ENCODE measurements at regions not wholly inside any gene's neighbourhood (a gene's known extent, or its start where the extent isn't known, plus 50 kb on each side); places are given as distances from the start of the nearest gene placed in this dataset.

- WGBS (ENCODE audit: insufficient coverage) = 85% methylated on average over 8 of the region's 8 CpGs
- no peaks in the 10 kb centered on the region for H3K27me3 ChIP-seq (ENCODE audit: control insufficient read depth, insufficient read depth, low read length)
- ATAC-seq (no peak), DNase-seq (no peak)
- H3K4me1 ChIP-seq (ENCODE audit: control insufficient read depth, insufficient read depth, low read length) = no peaks in the 10 kb centered on the region
- Mint-ChIP-seq H3K27me3 (ENCODE audit: low read depth in 2 of 2) (no peaks in the 10 kb centered on the region), H3K27ac (no peak overlapping the region), H3K9me3 (peaks cover 6 to 9% of the 10 kb centered on the region in 2 donors), H3K4me1 (no peaks in the 10 kb centered on the region), H3K36me3 (peaks cover 7% of the 10 kb centered on the region), H3K4me3 (no peak overlapping the region)
- no peaks in the 10 kb centered on the region for H3K9me3 ChIP-seq (ENCODE audit: control insufficient read depth, insufficient read depth, low read length)
- intact Hi-C loops (cut with micrococcal nuclease) = no loop called here
- no peak overlapping the region for H3K4me3 ChIP-seq (ENCODE audit: low read length)
- H3K36me3 ChIP-seq (ENCODE audit: control insufficient read depth, insufficient read depth, low read length) = no peaks in the 10 kb centered on the region
- no peak for TF ChIP-seq CTCF (IDR thresholded peaks at IDR 0.05)
- H3K27ac ChIP-seq (ENCODE audit: low read length) = no peak overlapping the region
These were observed 438.8 kb upstream of the CDH20 start for GRCh38 chr18:60894254-60894945.

- DNase-seq (no peak), ATAC-seq (no peak)
- no peak overlapping the region for H3K27ac Mint-ChIP-seq
- Histone ChIP-seq H3K27me3 (ENCODE audit: control insufficient read depth, insufficient read depth, low read length) (no peaks in the 10 kb centered on the region), H3K27ac (ENCODE audit: low read length) (no peak overlapping the region), H3K36me3 (ENCODE audit: control insufficient read depth, insufficient read depth, low read length) (no peaks in the 10 kb centered on the region), H3K4me3 (ENCODE audit: low read length) (no peak overlapping the region), H3K4me1 (ENCODE audit: control insufficient read depth, insufficient read depth, low read length) (no peaks in the 10 kb centered on the region), H3K9me3 (ENCODE audit: control insufficient read depth, insufficient read depth, low read length) (no peaks in the 10 kb centered on the region)
- H3K4me3 Mint-ChIP-seq = no peak overlapping the region
- peaks cover 6 to 9% of the 10 kb centered on the region in 2 donors for H3K9me3 Mint-ChIP-seq
- no peaks in the 10 kb centered on the region for H3K4me1 Mint-ChIP-seq
- H3K36me3 Mint-ChIP-seq = peaks cover 7% of the 10 kb centered on the region
- no peak for TF ChIP-seq CTCF (IDR thresholded peaks at IDR 0.05)
- H3K27me3 Mint-ChIP-seq (ENCODE audit: low read depth in 2 of 2) = no peaks in the 10 kb centered on the region
- intact Hi-C loops (cut with micrococcal nuclease) = no loop called here
- WGBS (ENCODE audit: insufficient coverage) = 82% methylated on average over 3 of the region's 3 CpGs
These were observed 438.0 kb upstream of the CDH20 start for GRCh38 chr18:60895181-60895580.

GRCh38 chr18:60898111-60898510 is 435.1 kb upstream of the CDH20 start:
- Mint-ChIP-seq H3K9me3 (peaks cover 8 to 11% of the 10 kb centered on the region in 2 donors), H3K36me3 (peaks cover 7% of the 10 kb centered on the region), H3K4me3 (no peak overlapping the region), H3K4me1 (no peaks in the 10 kb centered on the region), H3K27ac (no peak overlapping the region), H3K27me3 (ENCODE audit: low read depth in 2 of 2) (no peaks in the 10 kb centered on the region)
- no peak for TF ChIP-seq CTCF (IDR thresholded peaks at IDR 0.05)
- no peak overlapping the region for H3K4me3 ChIP-seq (ENCODE audit: low read length)
- intact Hi-C loops (cut with micrococcal nuclease) = no loop called here
- no peaks in the 10 kb centered on the region for H3K36me3 ChIP-seq (ENCODE audit: control insufficient read depth, insufficient read depth, low read length)
- WGBS (ENCODE audit: insufficient coverage) = 87% methylated on average over 4 of the region's 4 CpGs
- no peaks in the 10 kb centered on the region for H3K27me3 ChIP-seq (ENCODE audit: control insufficient read depth, insufficient read depth, low read length)
- no peaks in the 10 kb centered on the region for H3K4me1 ChIP-seq (ENCODE audit: control insufficient read depth, insufficient read depth, low read length)
- no peaks in the 10 kb centered on the region for H3K9me3 ChIP-seq (ENCODE audit: control insufficient read depth, insufficient read depth, low read length)
- DNase-seq = no peak
- H3K27ac ChIP-seq (ENCODE audit: low read length) = no peak overlapping the region
- ATAC-seq = no peak

- H3K36me3 Mint-ChIP-seq = peaks cover 14% of the 10 kb centered on the region
- no peak overlapping the region for H3K4me3 Mint-ChIP-seq
- no peaks in the 10 kb centered on the region for H3K4me1 ChIP-seq (ENCODE audit: control insufficient read depth, insufficient read depth, low read length)
- H3K27me3 Mint-ChIP-seq (ENCODE audit: low read depth in 2 of 2) = no peaks in the 10 kb centered on the region
- TF ChIP-seq CTCF (IDR thresholded peaks at IDR 0.05) = no peak
- no peaks in the 10 kb centered on the region for H3K27me3 ChIP-seq (ENCODE audit: control insufficient read depth, insufficient read depth, low read length)
- WGBS (ENCODE audit: insufficient coverage) = 0% methylated on average over 1 of the region's 3 CpGs
- DNase-seq = no peak
- H3K27ac ChIP-seq (ENCODE audit: low read length) = no peak overlapping the region
- H3K9me3 Mint-ChIP-seq = peaks cover 11 to 13% of the 10 kb centered on the region in 2 donors
- no peaks in the 10 kb centered on the region for H3K9me3 ChIP-seq (ENCODE audit: control insufficient read depth, insufficient read depth, low read length)
- intact Hi-C loops (cut with micrococcal nuclease) = no loop called here
- H3K4me3 ChIP-seq (ENCODE audit: low read length) = no peak overlapping the region
- H3K27ac Mint-ChIP-seq = no peak overlapping the region
- no peaks in the 10 kb centered on the region for H3K4me1 Mint-ChIP-seq
- no peak for ATAC-seq
- no peaks in the 10 kb centered on the region for H3K36me3 ChIP-seq (ENCODE audit: control insufficient read depth, insufficient read depth, low read length)
These were observed 427.5 kb upstream of the CDH20 start for GRCh38 chr18:60905699-60906098.
